ENCODE measurements at regions not wholly inside any gene's neighbourhood (a gene's known extent, or its start where the extent isn't known, plus 50 kb on each side); places are given as distances from the start of the nearest gene placed in this dataset.

DNA sequence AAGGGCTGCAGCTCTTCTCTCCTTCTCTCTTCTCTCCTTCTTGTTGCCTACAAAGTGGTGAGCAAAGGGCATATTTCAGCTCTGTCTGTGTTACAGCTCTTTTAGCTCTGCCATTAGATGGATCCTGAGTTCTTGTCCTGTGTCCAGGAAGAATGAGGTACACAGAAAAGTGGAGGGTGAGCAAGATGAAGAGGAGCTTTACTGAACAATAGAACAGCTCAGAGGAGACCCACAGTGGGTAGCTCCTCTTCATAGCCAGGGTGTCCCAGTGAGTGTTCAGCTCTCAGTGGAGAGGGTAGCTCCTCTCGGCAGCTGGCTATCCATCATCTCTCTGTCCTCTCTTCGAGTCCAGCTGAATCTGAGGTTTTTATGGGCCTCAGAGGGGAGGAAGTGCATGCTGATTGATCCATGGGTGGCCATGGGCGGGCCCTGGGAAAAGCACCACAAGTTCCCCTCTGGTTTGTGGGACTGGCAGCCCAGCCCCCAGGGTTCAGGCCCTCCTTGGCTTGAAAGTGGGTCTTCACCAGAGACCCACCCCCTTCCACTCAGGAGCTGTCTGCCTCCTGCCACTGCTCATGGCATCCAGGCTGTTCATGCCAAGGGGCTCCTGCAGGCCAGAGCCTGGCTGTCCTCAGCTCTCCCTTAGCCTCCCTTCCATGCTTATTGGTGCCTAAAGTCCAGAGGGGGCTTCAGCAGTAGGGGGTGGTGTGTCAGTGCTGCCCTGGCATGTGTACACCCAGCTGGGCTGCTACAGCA, 109.1 kb upstream of the FAM180A start:
- Histone ChIP-seq H3K4me2 (no peak overlapping the region), H3K27ac (no peak overlapping the region), H3K79me2 (ENCODE audit: insufficient read depth, low read depth) (no peaks in the 10 kb centered on the region), H4K20me1 (ENCODE audit: insufficient read depth) (no peaks in the 10 kb centered on the region), H3K9ac (no peak overlapping the region), H2AFZ (ENCODE audit: low read depth) (no peak overlapping the region), H3K36me3 (ENCODE audit: insufficient read depth) (no peaks in the 10 kb centered on the region), H3K27me3 (ENCODE audit: insufficient read depth, low read depth) (no peaks in the 10 kb centered on the region), H3K4me1 (ENCODE audit: low read depth, poor library complexity, severe bottlenecking) (peaks cover 26% of the 10 kb centered on the region), H3K4me3 (IDR thresholded peaks at IDR 0.05; ENCODE audit: insufficient read depth, low read depth, low read length) (no peak overlapping the region)
- TF ChIP-seq, protein P1, sequence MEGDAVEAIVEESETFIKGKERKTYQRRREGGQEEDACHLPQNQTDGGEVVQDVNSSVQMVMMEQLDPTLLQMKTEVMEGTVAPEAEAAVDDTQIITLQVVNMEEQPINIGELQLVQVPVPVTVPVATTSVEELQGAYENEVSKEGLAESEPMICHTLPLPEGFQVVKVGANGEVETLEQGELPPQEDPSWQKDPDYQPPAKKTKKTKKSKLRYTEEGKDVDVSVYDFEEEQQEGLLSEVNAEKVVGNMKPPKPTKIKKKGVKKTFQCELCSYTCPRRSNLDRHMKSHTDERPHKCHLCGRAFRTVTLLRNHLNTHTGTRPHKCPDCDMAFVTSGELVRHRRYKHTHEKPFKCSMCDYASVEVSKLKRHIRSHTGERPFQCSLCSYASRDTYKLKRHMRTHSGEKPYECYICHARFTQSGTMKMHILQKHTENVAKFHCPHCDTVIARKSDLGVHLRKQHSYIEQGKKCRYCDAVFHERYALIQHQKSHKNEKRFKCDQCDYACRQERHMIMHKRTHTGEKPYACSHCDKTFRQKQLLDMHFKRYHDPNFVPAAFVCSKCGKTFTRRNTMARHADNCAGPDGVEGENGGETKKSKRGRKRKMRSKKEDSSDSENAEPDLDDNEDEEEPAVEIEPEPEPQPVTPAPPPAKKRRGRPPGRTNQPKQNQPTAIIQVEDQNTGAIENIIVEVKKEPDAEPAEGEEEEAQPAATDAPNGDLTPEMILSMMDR (conservative IDR thresholded peaks at IDR 0.05; ENCODE audit: low read depth, low read length), result no peak

DNA sequence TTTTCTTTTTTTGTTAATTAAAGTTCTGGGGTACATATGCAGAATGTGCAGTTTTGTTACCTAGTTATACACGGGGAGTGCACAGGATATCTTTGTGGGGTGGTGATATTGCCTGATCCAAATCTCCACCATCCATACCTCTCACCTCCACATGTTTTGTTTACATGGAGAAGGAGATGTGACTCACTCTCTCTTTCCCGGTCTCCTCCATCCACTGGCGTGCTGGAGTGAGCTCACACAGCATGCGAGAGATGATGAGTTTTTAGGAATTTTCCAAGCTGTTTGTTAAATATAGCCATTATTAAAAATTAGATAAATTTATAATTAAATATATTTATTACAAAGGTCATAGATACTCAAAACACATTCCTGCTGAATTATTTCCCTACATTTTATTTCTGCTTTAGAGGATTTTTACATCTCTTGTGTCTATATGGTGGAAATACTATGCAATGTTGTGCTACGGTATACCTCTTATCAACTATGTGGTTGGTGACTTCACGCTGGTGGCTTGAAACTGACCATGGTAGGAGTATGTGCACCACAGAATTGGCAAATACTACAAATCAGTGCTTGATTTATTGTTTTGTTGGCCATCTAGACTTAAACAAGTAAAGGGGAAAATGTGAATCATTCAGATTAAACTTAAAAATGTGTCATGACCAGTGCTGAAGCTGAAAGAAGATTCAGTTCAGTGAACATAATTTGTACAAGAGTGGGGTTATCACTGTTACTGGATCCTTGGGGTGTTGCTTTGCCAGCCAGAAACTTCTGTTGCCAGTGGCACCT, 107.9 kb upstream of the FAM180A start:
- TF ChIP-seq, protein P1 (conservative IDR thresholded peaks at IDR 0.05; ENCODE audit: low read depth, low read length), result no peak
- no peaks in the 10 kb centered on the region for H3K79me2 ChIP-seq (ENCODE audit: insufficient read depth, low read depth)
- H3K27ac ChIP-seq, result peak overlapping the region; percentile 50
- peak overlapping the region; percentile 14 for H3K4me2 ChIP-seq
- no peaks in the 10 kb centered on the region for H3K36me3 ChIP-seq (ENCODE audit: insufficient read depth)
- no peaks in the 10 kb centered on the region for H4K20me1 ChIP-seq (ENCODE audit: insufficient read depth)
- peaks cover 29% of the 10 kb centered on the region for H3K4me1 ChIP-seq (ENCODE audit: low read depth, poor library complexity, severe bottlenecking)
- H3K4me3 ChIP-seq (IDR thresholded peaks at IDR 0.05; ENCODE audit: insufficient read depth, low read depth, low read length), result no peak overlapping the region
- H2AFZ ChIP-seq (ENCODE audit: low read depth), result peak overlapping the region; percentile 32; the same call in 1 of the 2 replicates
- H3K27me3 ChIP-seq (ENCODE audit: insufficient read depth, low read depth), result no peaks in the 10 kb centered on the region
- no peak overlapping the region; the same call in 1 of the 2 replicates for H3K9ac ChIP-seq

DNA sequence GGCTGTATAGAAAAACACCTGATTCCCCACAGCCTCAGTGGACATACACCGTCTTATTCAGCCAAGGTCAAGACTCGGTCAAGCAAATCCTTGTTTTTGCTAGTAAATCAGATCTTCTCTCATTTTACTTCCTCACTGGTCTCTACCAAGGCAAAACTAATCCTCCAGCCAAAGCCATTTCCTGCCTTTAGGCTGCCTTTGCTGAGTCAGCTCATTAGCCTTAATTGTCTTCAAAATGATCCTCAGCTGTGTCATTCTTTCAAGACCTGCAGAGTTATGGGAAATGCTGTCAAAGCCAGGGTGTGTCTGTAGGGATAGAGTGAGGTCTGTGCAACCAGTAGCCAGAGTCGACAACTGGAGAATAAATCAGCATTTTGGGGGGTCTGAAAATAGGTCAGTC, 107.2 kb upstream of the FAM180A start:
- H3K4me3 ChIP-seq (IDR thresholded peaks at IDR 0.05; ENCODE audit: insufficient read depth, low read depth, low read length), result no peak overlapping the region
- H3K4me1 ChIP-seq (ENCODE audit: low read depth, poor library complexity, severe bottlenecking), result peaks cover 29% of the 10 kb centered on the region
- H2AFZ ChIP-seq (ENCODE audit: low read depth), result peak overlapping the region; percentile 32
- no peaks in the 10 kb centered on the region for H3K79me2 ChIP-seq (ENCODE audit: insufficient read depth, low read depth)
- no peaks in the 10 kb centered on the region for H4K20me1 ChIP-seq (ENCODE audit: insufficient read depth)
- no peaks in the 10 kb centered on the region for H3K27me3 ChIP-seq (ENCODE audit: insufficient read depth, low read depth)
- peak overlapping the region; percentile 14 for H3K4me2 ChIP-seq
- no peaks in the 10 kb centered on the region for H3K36me3 ChIP-seq (ENCODE audit: insufficient read depth)
- TF ChIP-seq, protein P1 (conservative IDR thresholded peaks at IDR 0.05; ENCODE audit: low read depth, low read length), result no peak
- peak overlapping the region; percentile 1; the same call in 1 of the 2 replicates for H3K9ac ChIP-seq
- peak overlapping the region; percentile 50 for H3K27ac ChIP-seq

DNA sequence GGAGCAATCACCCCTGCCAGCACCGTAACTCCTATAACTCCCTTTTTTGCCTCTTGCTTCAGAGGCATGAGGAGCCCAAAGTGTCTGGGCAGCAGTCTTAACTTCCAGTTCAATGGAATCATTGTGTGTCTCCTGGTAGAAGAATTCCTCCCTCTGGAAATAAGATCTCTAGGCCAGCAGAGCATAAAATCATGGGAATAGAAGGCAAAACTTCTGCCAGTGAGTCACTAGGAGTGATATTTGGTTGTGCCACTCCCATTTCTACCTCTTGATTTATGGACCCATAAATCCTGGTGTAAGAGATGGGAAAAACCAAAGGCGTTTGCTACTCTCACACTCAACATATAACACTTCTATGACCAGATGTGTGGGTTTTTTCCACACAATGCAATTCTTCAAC, 104.9 kb upstream of the FAM180A start:
- no peaks in the 10 kb centered on the region for H3K27me3 ChIP-seq (ENCODE audit: insufficient read depth, low read depth)
- no peaks in the 10 kb centered on the region for H3K79me2 ChIP-seq (ENCODE audit: insufficient read depth, low read depth)
- no peak overlapping the region for H3K27ac ChIP-seq
- no peak overlapping the region for H3K4me2 ChIP-seq
- no peak overlapping the region for H3K9ac ChIP-seq
- H3K4me1 ChIP-seq (ENCODE audit: low read depth, poor library complexity, severe bottlenecking), result peaks cover 29% of the 10 kb centered on the region
- no peaks in the 10 kb centered on the region for H4K20me1 ChIP-seq (ENCODE audit: insufficient read depth)
- H2AFZ ChIP-seq (ENCODE audit: low read depth), result no peak overlapping the region
- H3K4me3 ChIP-seq (IDR thresholded peaks at IDR 0.05; ENCODE audit: insufficient read depth, low read depth, low read length), result no peak overlapping the region
- TF ChIP-seq, protein P1 (conservative IDR thresholded peaks at IDR 0.05; ENCODE audit: low read depth, low read length), result no peak
- H3K36me3 ChIP-seq (ENCODE audit: insufficient read depth), result no peaks in the 10 kb centered on the region

All from KMS-11 (cell line).